ENCODE measurements at regions not wholly inside any gene's neighbourhood (a gene's known extent, or its start where the extent isn't known, plus 50 kb on each side); places are given as distances from the start of the nearest gene placed in this dataset.

GRCh38 chr1:208743361-208743760 lies 499.2 kb upstream of the PLXNA2 start:
- no peak for TF ChIP-seq REST (IDR thresholded peaks at IDR 0.05; ENCODE audit: low read depth)
- no peak for TF ChIP-seq FOXM1 (IDR thresholded peaks at IDR 0.05; ENCODE audit: borderline replicate concordance, low read depth)
- TF ChIP-seq CREB1 (IDR thresholded peaks at IDR 0.05; ENCODE audit: low read depth) = no peak
- no peak for TF ChIP-seq CEBPB (IDR thresholded peaks at IDR 0.05)
- TF ChIP-seq TCF12 (IDR thresholded peaks at IDR 0.05; ENCODE audit: low read depth) = no peak
- no peak for TF ChIP-seq NFIC (IDR thresholded peaks at IDR 0.05)
- TF ChIP-seq RAD21 (IDR thresholded peaks at IDR 0.05; ENCODE audit: low read depth) = no peak
- TF ChIP-seq EGR1 (IDR thresholded peaks at IDR 0.05) = no peak
- no peak for TF ChIP-seq MAX (IDR thresholded peaks at IDR 0.05)
- TF ChIP-seq TEAD4 (IDR thresholded peaks at IDR 0.05) = no peak
- TF ChIP-seq USF1 (IDR thresholded peaks at IDR 0.05) = no peak
- no peak for TF ChIP-seq TAF1 (IDR thresholded peaks at IDR 0.05; ENCODE audit: low read depth)
- TF ChIP-seq EP300 (IDR thresholded peaks at IDR 0.05; ENCODE audit: borderline replicate concordance) = no peak
- no peak for TF ChIP-seq ZBTB7A (IDR thresholded peaks at IDR 0.05; ENCODE audit: low read depth)
- no peak for TF ChIP-seq YY1 (IDR thresholded peaks at IDR 0.05; ENCODE audit: low read depth)

GRCh38 chr1:208747979-208748378 lies 503.8 kb upstream of the PLXNA2 start:
- no peak for TF ChIP-seq EP300 (IDR thresholded peaks at IDR 0.05; ENCODE audit: borderline replicate concordance)
- no peak for TF ChIP-seq CREB1 (IDR thresholded peaks at IDR 0.05; ENCODE audit: low read depth)
- TF ChIP-seq MAX (IDR thresholded peaks at IDR 0.05) = no peak
- no peak for TF ChIP-seq ZBTB7A (IDR thresholded peaks at IDR 0.05; ENCODE audit: low read depth)
- no peak for TF ChIP-seq CEBPB (IDR thresholded peaks at IDR 0.05)
- no peak for TF ChIP-seq EGR1 (IDR thresholded peaks at IDR 0.05)
- TF ChIP-seq USF1 (IDR thresholded peaks at IDR 0.05) = no peak
- no peak for TF ChIP-seq YY1 (IDR thresholded peaks at IDR 0.05; ENCODE audit: low read depth)
- no peak for TF ChIP-seq REST (IDR thresholded peaks at IDR 0.05; ENCODE audit: low read depth)
- no peak for TF ChIP-seq TCF12 (IDR thresholded peaks at IDR 0.05; ENCODE audit: low read depth)
- no peak for TF ChIP-seq FOXM1 (IDR thresholded peaks at IDR 0.05; ENCODE audit: borderline replicate concordance, low read depth)
- no peak for TF ChIP-seq TAF1 (IDR thresholded peaks at IDR 0.05; ENCODE audit: low read depth)

GRCh38 chr1:208748387-208749165 lies 504.4 kb upstream of the PLXNA2 start:
- TF ChIP-seq USF1 (IDR thresholded peaks at IDR 0.05) (no peak), EGR1 (IDR thresholded peaks at IDR 0.05) (no peak), YY1 (IDR thresholded peaks at IDR 0.05; ENCODE audit: low read depth) (no peak), RAD21 (IDR thresholded peaks at IDR 0.05; ENCODE audit: low read depth) (no peak), REST (IDR thresholded peaks at IDR 0.05; ENCODE audit: low read depth) (no peak), NFIC (IDR thresholded peaks at IDR 0.05) (no peak), TEAD4 (IDR thresholded peaks at IDR 0.05) (no peak), ZBTB7A (IDR thresholded peaks at IDR 0.05; ENCODE audit: low read depth) (no peak), CREB1 (IDR thresholded peaks at IDR 0.05; ENCODE audit: low read depth) (no peak)

All from Ishikawa (cell line).